Heart left ventricle (tissue), 13 donors: ENCODE measurements at regions not wholly inside any gene's neighbourhood (a gene's known extent, or its start where the extent isn't known, plus 50 kb on each side); places are given as distances from the start of the nearest gene placed in this dataset.

Experiments used
- CTCF ChIP-seq, 12 donors: fragments of 200-600 bp; sonication (generic) in 4 of 12; IDR thresholded peaks; one replicate each; pipeline versions ENCODE4 v1.5.0 to v1.8.0; 2018 to 2022; ENCODE audit warnings: antibody characterized with exemption in 12 of 12, mild to moderate bottlenecking in 5 of 12
- POLR2A ChIP-seq, 2 donors: fragments of 450-650 bp; IDR thresholded peaks; one replicate each; pipeline ENCODE4 v1.6.1; 2017; ENCODE audit warnings: antibody characterized with exemption in 2 of 2, mild to moderate bottlenecking in 2 of 2, moderate library complexity in 2 of 2
- donor health status: ischemic (EF 13 %, LVEDD 7.1; RV severe dilation, severe dysfunction).
- donor health status: DM: no; HTN: yes; CAD: no.
- donor health status: DM: no; HTN: no; CAD: no.
- donor health status: ischemic (EF 25% LVEDD 6.9; RV normal size, moderate dysfunction).
- donor health status: ischemic (EF 25% LVEDD 5.7; RV mildly dilated, moderate dysfunction).
- donor health status: ischemic (EF 35%, LVEDD 5.7; RV mildly dilated, moderate dysfunction).
- donor health status: nonischemic (EF 11% LVEDD 7.7; RV severe dilation, severe dysfunction).
- donor health status: DM: yes; HTN: yes; CAD: no.
- donor health status: PGD.
- donor health status: ischemic (EF 29% LVEDD 5.4; RV normal size, mild dysfunction).
- donor health status: nonischemic (EF 23%, LVEDD 6.1; RV moderate dilation, normal function).

DNA sequence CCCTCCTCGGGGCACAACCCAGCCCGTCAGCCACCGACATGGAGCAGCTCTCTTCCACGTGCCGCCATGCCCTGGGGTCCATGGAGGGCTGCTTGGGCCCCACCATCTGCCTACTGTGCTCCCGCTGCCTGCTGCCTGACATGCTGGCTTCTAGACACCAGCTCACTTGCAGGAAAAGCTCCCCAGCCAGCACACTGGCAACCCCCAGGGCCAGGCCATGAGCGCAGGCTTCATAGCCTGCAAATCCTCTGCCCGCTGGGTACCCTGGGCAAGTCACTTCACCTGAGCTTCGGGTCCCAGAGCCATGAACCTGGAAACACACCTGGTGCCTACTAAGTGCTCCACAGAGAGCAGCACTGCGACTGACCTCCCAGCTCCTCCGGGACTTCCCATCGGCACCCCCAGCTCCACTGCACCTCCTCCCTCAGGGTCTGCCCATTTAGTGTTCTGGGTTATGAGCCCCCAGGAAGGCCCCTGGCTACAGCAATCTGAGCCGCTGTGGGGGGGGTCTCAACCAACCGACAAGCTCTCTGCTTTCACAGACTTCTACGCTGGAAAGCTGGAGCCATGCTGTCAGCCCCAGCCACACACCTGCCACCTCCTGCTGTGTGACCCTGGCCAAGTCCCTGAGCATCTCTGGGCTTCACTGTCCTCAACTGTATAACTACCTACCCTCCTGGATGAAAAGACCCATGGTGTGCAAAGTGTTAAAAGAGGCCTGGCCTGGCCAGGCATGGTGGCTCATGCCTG lies 139.2 kb downstream of the CRYBB2 start:
- TF ChIP-seq POLR2A (IDR thresholded peaks at IDR 0.05): no peak
- no peak for TF ChIP-seq CTCF (IDR thresholded peaks at IDR 0.05)
